NCI-H1694 (cell line): ENCODE measurements at regions not wholly inside any gene's neighbourhood (a gene's known extent, or its start where the extent isn't known, plus 50 kb on each side); places are given as distances from the start of the nearest gene placed in this dataset.
"Not testable (repeated sequence)": the region's sequence is repeated elsewhere in the genome, so short reads cannot be mapped to it uniquely, and the experiment has no call there.

Source experiments
- DNase-seq: peaks from one replicate; lab custom pipeline; 2025; lab: John Stamatoyannopoulos, UW

DNA sequence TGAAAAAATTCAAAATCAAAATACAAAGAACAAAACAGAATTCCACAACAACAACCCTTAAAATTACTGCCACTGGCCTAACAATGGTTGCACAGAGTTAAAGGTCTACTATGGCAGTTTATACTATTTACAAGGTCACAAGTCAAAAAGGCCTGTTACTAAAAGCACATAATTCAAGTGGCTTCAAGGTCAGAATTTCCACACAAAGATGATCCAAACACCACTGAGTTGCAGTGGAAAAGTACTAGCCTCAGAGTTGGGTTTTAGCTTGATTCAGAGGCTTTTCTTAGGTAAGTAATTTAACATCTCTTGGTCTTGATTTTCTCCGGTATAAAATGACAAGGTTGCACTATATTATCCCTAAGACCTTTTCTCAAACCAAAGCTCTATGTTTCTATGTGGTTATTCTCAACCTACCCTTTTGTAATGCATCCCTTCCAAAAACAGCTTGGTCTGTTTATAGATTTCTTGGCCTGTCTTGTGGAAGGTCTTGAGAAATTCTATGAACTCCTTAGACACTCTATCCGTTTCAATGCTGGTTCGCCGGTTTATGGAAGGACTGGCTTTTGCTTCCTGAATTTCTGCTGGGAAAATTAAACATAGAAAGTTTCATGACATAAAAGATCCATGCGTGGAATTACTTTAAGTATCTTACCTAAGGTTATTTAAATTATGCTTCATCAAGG, 69.5 kb downstream of the MDH2 start:
- DNase-seq: not testable (repeated sequence)

DNA sequence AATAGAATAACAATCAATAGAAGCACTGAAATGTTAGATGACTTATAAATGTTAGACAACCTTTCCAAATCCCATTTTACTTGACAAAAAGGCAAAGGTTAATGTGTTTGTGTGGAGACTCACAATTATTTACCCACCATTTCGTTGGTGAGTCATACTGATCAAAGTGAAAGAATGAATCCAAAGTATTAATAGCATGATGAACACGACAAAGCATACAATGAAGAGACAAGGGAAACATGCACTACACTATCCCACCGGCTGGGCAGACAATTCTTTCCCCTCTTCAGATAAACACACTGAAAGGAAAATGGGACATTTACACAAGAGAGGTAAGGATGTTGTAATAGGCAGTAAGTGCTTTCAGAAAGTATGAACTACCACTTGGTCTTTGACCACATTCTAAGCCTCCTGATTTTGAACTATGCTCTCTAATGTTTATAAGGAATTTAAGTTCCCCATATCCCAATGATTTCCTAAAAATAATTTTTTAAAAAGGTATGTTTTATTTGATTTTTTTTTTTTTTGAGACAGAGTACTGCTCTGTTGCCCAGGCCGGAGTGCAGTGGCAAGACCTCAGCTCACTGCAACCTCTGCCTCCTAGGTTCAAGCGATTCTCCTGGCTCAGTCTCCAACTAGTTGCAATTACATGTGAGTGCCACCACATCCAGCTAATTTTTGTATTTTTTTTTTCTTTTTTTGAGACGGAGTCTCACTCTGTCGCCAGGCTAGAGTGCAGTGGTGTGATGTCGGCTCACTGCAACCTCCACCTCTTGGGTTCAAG, 70.5 kb downstream of the MDH2 start:
- not testable (repeated sequence) for DNase-seq

GRCh38 chr7:76121044-76121443, 73.1 kb downstream of the MDH2 start:
- no peak for DNase-seq

- no peak for DNase-seq
Observed at GRCh38 chr7:76122516-76123239, 74.8 kb downstream of the MDH2 start.

GRCh38 chr7:76123316-76123715, 75.4 kb downstream of the MDH2 start:
- no peak for DNase-seq

- DNase-seq: no peak
Observed at GRCh38 chr7:76125560-76125959, 76.1 kb upstream of the SRRM3 start.

- DNase-seq: no peak
Observed at GRCh38 chr7:76126632-76127031, 75.1 kb upstream of the SRRM3 start.

DNA sequence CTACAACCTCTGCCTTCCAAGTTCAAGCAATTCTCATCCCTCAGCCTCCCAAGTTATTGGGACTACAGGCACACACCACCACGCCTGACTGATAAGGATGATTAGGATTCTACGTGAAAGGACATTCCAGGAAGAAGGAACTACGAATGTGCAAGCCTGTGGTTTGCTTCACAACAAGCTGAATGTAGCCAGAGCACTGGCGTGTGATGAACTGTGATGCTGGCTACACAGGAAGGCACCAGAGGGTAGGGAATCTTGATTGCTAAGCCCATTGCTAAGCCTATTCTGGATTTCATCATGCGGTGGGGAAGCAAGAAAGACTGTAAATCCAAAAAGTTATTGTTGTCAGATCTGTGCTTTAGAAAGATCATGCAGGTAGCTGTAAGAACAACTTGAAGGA, 72.3 kb upstream of the SRRM3 start:
- DNase-seq: no peak

- no peak for DNase-seq
Observed at GRCh38 chr7:76129836-76130235, 71.9 kb upstream of the SRRM3 start.

DNA sequence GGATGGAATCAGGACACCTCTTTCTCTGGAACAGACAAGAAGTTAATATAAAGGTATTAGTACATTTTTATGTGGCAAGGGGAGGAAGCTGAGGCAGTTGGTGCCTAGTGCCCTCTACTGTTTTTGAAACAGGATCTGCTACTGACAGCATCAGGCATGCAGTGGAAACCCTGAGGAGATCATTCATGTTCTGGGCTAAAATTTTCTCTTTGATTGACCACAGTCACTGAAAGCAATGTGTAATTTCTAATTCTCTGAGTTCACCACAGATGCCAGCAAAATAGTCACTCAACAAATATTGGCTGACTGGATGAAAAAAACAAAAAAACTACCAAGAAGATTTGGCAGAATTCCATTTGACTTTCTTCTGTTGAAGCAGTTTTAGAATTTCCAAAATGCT, 71.0 kb upstream of the SRRM3 start:
- peak; percentile 8 for DNase-seq

GRCh38 chr7:76131887-76132286, 69.8 kb upstream of the SRRM3 start:
- not testable (repeated sequence) for DNase-seq

- no peak for DNase-seq
Observed at GRCh38 chr7:76133164-76133775, 68.4 kb upstream of the SRRM3 start.

- no peak for DNase-seq
Observed at GRCh38 chr7:76133839-76134238, 67.9 kb upstream of the SRRM3 start.

DNA sequence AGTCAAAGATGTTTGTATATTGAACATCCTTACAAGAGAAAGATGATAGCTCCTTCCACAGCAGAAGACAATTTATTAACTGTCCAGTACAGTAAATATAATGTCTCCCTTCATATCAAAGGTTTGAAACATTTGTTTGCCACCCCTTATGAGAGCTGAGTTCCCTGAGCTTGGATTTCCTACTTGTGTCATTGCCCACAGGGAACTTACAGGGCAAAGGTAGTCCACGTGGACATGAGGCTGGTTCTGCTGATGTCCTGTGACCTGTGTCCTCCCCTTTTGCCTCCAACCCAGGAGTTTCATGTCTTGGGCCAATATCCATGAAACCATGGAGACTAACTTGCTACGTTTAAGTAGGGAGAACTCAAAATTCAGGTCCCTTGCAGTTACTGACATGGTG, 66.4 kb upstream of the SRRM3 start:
- not testable (repeated sequence) for DNase-seq

DNA sequence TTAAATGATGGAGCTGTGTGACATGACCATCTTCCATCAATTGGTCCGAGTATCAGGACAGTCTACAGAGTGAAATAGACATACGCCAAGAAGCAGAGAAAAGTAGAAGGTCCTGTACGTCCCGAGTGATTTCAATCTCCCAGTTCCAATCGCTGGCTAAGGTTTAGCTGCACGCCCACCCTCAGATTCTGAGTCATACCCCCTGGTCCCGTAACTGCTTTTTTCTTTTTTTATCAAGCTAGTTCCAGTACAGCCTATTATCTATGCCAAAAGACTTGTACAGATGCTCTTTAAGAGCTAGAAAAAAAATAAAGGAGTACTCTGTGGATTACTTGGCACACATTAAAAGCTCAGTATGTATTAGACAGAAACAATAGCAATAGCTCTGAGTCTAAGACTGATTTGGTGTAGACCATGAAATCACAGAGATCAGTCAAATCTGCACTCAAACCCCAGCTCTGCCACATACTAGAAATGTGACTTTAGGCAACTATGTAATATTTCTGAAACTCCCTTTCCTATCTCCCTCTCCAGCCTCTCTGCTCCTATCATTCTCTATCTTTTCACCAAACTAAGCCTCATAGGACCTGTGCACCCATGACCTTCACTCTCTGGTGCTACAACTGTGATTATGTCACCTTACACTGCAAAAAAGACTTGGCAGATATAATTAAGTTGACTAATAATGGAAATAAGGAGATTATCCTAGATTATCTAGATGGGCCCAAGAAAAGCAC, 63.0 kb upstream of the SRRM3 start:
- DNase-seq: not testable (repeated sequence)

- DNase-seq: no peak
Observed at GRCh38 chr7:76139670-76140069, 62.0 kb upstream of the SRRM3 start.

GRCh38 chr7:76140259-76140658, 61.4 kb upstream of the SRRM3 start:
- DNase-seq: not testable (repeated sequence)

- no peak for DNase-seq
Observed at GRCh38 chr7:76142861-76143260, 58.8 kb upstream of the SRRM3 start.

GRCh38 chr7:76144664-76145270, 56.9 kb upstream of the SRRM3 start:
- not testable (repeated sequence) for DNase-seq

GRCh38 chr7:76146374-76146773, 55.3 kb upstream of the SRRM3 start:
- no peak for DNase-seq

GRCh38 chr7:76148947-76149346, 52.7 kb upstream of the SRRM3 start:
- not testable (repeated sequence) for DNase-seq
